ENCODE measurements at regions not wholly inside any gene's neighbourhood (a gene's known extent, or its start where the extent isn't known, plus 50 kb on each side); places are given as distances from the start of the nearest gene placed in this dataset.

- TF ChIP-seq EZH2 (IDR thresholded peaks at IDR 0.05; ENCODE audit: insufficient read depth, poor library complexity, severe bottlenecking) (no peak), EZH2phosphoT487 (IDR thresholded peaks at IDR 0.05; ENCODE audit: insufficient read depth, low read depth) (no peak)
Observed at GRCh38 chr9:22863106-22863505, 416.5 kb downstream of the DMRTA1 start.
